LHCN-M2 (cell line): ENCODE measurements at regions not wholly inside any gene's neighbourhood (a gene's known extent, or its start where the extent isn't known, plus 50 kb on each side); places are given as distances from the start of the nearest gene placed in this dataset.
"Not testable (repeated sequence)": the region's sequence is repeated elsewhere in the genome, so short reads cannot be mapped to it uniquely, and the experiment has no call there.

Experiments
- DNase-seq: peaks from one replicate; pipeline ENCODE4 v3.0.0-alpha.2; 2012; ENCODE audit warnings: low read depth

DNA sequence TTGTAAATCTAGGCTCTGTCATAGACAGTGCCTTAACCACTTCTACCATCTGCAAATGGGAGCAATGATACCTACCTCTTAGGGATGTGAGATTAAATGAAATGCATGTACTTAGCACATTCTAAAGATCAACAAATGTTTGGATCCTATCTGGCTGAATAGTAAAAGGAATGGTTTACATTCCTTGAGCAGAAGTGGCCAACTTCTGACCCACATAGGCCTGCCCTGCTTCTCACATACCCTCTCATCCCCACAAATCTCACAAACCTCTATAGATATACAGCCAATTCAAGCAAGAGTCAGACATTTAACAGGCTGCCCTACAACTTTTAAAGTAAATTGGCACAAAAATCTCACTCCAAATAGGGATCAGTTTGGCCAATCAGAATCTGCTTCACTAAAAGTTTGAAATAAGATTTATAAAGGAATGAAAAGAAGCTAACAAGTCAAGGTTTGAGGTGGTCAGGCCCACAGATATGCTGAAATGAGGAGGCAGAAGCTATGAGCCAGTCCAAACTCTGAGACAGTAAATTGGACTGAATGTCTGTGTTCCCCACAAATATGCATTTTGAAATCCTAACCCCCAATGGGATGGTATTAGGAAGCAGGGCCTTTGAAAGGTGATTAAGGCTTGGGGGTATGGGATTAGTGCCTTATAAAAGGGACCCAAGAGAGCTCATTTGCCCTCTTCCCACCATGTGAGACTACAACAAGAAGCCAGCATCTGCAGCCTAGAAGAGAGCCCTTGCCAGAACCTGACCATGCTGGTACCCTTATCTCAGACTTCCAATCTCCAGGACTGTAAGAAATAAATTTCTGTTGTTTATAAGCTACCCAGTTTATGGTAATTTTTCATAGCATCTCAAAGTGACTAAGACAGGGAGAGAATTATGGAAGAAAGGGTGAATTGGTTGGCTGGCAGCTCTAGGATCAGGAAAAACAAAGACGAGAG, 227.8 kb upstream of the RBMS1 start:
- DNase-seq = peak; percentile 44

DNA sequence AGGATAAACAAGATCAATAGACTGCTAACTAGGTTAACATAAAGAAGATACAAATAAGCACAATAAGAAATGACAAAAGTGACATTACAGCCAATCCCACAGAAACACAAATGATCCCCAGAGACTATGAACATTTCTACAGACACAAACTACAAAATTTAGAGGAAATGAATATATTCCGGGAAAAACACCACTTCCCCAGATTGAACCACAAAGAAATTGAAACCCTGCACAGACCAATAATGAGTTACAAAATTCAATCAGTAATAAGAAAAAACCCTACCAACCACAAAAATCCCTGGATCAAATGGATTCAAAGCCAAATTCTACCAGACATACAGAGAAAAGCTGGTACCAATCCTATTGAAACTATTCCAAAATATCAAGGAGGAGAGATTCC, 232.4 kb upstream of the RBMS1 start:
- no peak for DNase-seq

GRCh38 chr2:160730296-160730995, 236.8 kb upstream of the RBMS1 start:
- DNase-seq = no peak

- DNase-seq = no peak
Measured at GRCh38 chr2:160731415-160731814, 237.8 kb upstream of the RBMS1 start.

GRCh38 chr2:160731856-160732255, 238.2 kb upstream of the RBMS1 start:
- DNase-seq = no peak

DNA sequence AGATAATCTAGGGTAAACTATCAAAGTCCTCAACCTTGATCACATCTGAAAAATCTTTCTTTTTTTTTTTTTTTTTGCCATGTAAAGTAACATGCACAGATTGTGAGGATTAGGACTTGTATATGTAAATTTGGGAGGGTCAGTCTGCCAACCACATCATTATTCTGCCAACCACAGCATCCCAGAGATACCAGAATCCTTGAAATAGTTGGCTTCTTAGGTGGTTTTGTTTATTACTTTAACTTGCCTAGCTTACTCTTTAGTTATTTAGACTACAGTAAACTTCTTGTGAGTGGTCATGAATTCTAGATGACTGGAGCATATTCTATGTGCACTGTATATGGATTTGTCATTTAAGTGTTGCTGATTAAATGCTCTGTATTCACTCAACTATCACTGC, 242.1 kb upstream of the RBMS1 start:
- no peak for DNase-seq

DNA sequence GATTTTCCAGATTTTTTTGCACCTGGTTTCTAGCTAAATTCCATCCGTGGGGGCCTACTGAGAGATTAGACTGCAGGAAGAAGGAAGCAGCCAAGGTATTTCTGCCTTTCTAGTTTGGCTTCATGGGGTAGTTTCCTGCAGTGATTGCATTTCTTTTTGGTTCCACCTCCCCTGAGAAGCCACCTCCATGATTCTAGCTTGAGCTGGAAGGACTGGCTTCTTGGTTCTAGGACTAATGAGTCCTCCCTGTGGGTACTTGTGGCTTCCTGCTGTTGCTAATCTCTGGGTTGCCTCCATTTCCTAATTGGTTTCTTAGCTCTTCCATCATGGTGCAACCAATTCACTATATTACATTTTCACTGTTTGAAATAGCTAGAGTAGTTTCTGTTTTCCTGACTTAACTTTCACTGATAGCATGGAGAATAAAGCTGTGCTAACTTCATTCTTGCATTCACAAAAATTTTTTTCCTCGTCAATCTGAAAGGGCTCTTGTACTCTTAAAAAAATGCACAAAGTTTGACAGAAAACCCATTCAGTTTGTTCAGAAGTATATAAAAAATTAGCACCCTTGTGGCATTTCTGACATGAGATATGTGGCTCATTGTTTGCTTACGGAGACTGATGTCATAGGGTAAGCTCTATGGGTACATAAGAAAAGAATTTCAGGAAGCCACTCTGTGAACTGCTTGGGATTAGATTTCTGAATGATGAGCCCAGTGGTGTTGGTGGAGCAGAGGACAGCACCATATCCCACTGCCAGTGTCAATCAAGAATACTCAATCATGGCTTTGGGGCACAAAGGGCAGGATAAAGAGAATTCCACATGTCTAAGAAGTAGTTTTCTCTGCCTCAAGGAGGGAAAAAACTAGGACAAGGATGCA, 242.8 kb upstream of the RBMS1 start:
- DNase-seq = peak; percentile 97

DNA sequence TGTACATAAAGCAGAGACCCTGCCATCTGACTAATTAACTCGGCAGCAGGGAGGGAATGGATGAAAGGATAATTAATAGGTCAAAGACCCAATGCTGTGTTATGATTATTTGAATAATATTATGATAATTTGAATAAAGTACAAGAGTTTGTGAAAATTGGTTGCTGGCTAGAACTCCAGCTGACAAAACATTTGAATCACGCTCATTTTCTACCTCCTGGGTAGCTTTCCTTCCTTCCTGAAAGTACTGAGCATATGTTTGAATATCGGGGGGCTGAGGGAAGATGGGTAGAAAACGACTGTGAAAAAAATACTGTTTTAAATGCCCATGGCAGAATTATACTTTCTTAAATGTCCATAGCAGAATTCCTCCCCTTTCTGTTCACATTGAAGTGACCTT, 243.6 kb upstream of the RBMS1 start:
- DNase-seq = peak; percentile 55

GRCh38 chr2:160741271-160741670, 247.7 kb upstream of the RBMS1 start:
- DNase-seq = no peak

- no peak for DNase-seq
Measured at GRCh38 chr2:160741815-160742214, 248.2 kb upstream of the RBMS1 start.

DNA sequence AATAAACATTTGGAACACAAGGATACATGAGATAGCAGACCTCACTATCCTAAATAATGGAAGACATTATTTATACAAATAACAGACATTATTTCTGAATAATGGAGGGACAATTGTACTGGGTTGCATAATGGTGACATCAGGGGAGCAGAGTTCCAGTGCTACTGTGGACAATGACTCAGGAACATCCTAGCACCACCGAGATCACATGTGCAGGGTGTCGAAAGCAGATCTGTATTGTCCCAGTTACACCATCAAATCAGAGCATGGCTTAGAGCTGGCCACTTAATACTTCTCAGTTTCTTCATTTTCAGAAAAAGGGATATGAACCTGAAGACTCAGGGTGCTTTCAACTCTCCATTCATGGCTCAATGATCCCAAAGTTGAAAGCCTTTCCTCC, 249.1 kb upstream of the RBMS1 start:
- peak; percentile 38 for DNase-seq

- DNase-seq = peak; percentile 97
Measured at GRCh38 chr2:160747501-160748170, 254.0 kb upstream of the RBMS1 start.

- peak; percentile 76 for DNase-seq
Measured at GRCh38 chr2:160751021-160751420, 257.4 kb upstream of the RBMS1 start.

GRCh38 chr2:160752475-160753330, 259.1 kb upstream of the RBMS1 start:
- peak; percentile 82 for DNase-seq

DNA sequence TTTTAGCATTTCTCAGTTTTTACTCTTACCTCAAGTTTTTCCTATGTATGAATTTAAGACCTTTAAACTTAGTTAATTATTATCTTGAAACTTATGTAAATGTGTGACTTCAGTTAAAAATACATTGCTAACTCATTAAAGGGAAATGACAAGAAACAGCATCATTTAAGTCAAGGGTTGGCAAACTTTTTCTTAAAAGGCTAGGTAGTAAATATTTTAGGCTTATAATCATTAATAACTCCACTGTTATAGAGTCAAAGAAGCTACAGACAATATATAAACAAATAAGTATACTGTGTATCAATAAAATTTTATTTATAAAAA, 259.7 kb upstream of the RBMS1 start:
- DNase-seq = no peak

DNA sequence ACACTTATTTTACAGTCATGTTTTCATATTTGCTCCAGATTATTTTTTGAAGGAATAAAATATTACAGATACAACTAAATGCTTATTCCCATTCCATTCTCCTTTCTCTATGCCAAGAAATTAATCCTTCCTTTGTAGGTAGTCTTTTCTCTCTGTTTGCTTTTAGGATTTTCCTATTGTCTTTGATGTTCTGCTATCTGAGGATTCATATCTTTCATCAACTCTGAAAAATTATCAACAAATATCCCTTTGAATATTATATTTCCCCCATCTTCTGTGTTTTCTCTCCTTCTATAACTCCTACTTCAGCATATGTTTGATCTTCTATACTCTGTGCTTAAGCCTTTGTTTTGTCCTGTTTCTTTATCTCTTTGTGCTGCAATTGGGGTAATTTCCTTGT, 260.4 kb upstream of the RBMS1 start:
- DNase-seq = no peak

DNA sequence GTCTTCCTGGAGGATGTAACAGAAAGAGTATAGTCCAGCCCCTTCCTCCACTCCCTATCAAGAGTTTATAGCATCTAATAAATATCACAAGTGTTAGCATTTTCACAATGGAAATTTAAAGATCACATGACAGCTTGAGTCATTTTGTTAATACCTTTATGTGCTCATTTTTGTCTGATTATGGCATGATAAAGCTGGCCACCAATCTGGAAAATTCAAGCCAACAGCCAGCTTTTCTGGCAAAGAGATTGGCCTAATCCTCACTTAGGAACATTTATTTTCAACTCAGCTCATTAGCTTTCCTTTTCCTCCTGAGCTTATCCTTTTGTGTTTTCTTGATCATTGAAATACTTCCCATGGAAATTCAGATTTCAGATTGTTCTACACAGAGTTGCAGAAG, 262.9 kb upstream of the RBMS1 start:
- no peak for DNase-seq

- DNase-seq = not testable (repeated sequence)
Measured at GRCh38 chr2:160762493-160763128, 269.0 kb upstream of the RBMS1 start.

DNA sequence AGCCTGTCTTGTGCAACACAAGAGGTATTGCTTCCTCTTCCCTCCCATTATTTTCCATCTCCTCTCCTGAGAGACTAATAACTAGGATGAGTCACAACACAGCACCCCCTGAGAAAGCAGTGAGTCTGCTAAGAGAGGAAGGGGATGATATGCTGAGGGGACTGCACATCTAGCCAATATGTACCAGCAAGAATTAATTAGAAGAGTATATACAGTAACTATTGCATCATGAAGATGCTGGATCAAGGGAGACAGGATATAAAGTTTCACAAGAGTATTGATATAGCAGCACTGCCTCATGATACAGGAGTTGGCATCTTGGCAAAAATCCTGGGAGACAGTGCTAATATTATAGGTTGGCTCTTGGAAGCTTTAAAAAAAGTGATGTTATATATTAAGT, 289.9 kb upstream of the RBMS1 start:
- DNase-seq = no peak

GRCh38 chr2:160784034-160784433, 290.4 kb upstream of the RBMS1 start:
- DNase-seq = no peak
